ENCODE measurements at regions not wholly inside any gene's neighbourhood (a gene's known extent, or its start where the extent isn't known, plus 50 kb on each side); places are given as distances from the start of the nearest gene placed in this dataset.

- no TSS peak for BruUV-seq (replicated peaks)
- H3K4me3 ChIP-seq (replicated peaks in 1 of 2; ENCODE audit: low read depth in 1 of 2, low read length in 2 of 2): no peak overlapping the region
- no peaks in the 10 kb centered on the region for H3K4me1 ChIP-seq (ENCODE audit: control insufficient read depth in 1 of 2, insufficient read depth in 2 of 2, low read length in 2 of 2)
- CTCF ChIA-PET: no interaction called here
- no peaks in the 10 kb centered on the region for H4K20me1 ChIP-seq (ENCODE audit: insufficient read depth)
- H3K9me2 ChIP-seq (ENCODE audit: insufficient read depth): no peaks in the 10 kb centered on the region
- H3K36me3 ChIP-seq (ENCODE audit: control insufficient read depth in 1 of 2, insufficient read depth in 2 of 2, low read length in 2 of 2): no peaks in the 10 kb centered on the region
- POLR2A ChIA-PET: no interaction called here
- no peak overlapping the region for H3K4me2 ChIP-seq (ENCODE audit: low read length)
- intact Hi-C loops (cut with micrococcal nuclease): no loop called here
- peaks cover 15% of the 10 kb centered on the region; the same call in 1 of the 2 replicates for H3K27me3 ChIP-seq (ENCODE audit: insufficient read depth, low read length)
- H3K79me2 ChIP-seq (ENCODE audit: insufficient read depth, low read length): no peaks in the 10 kb centered on the region
- TF ChIP-seq TCF7L2 (IDR thresholded peaks at IDR 0.05; ENCODE audit: borderline replicate concordance, extremely low read depth, insufficient read depth, insufficient read length): no peak
- TF ChIP-seq, protein P1, sequence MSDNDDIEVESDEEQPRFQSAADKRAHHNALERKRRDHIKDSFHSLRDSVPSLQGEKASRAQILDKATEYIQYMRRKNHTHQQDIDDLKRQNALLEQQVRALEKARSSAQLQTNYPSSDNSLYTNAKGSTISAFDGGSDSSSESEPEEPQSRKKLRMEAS (IDR thresholded peaks at IDR 0.05): no peak
- TF ChIP-seq, protein P2, sequence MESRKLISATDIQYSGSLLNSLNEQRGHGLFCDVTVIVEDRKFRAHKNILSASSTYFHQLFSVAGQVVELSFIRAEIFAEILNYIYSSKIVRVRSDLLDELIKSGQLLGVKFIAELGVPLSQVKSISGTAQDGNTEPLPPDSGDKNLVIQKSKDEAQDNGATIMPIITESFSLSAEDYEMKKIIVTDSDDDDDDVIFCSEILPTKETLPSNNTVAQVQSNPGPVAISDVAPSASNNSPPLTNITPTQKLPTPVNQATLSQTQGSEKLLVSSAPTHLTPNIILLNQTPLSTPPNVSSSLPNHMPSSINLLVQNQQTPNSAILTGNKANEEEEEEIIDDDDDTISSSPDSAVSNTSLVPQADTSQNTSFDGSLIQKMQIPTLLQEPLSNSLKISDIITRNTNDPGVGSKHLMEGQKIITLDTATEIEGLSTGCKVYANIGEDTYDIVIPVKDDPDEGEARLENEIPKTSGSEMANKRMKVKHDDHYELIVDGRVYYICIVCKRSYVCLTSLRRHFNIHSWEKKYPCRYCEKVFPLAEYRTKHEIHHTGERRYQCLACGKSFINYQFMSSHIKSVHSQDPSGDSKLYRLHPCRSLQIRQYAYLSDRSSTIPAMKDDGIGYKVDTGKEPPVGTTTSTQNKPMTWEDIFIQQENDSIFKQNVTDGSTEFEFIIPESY (IDR thresholded peaks at IDR 0.05; ENCODE audit: extremely low read depth, insufficient replicate concordance, low read length): no peak
- TF ChIP-seq EGR1 (IDR thresholded peaks at IDR 0.05; ENCODE audit: low read depth): no peak
- TF ChIP-seq SRF (IDR thresholded peaks at IDR 0.05; ENCODE audit: low read depth): no peak
- no peak overlapping the region for H3K9ac ChIP-seq (ENCODE audit: low read length)
- no peak for ATAC-seq
- no peak for DNase-seq (ENCODE audit: low read depth, low spot score)
- RAD21 ChIA-PET (ENCODE audit: low non-redundant PET in 1 of 2, low total read pairs in 2 of 2, uncharacterized antibody in 2 of 2, unreplicated experiment in 2 of 2): no interaction called here
- no peak overlapping the region for H2AFZ ChIP-seq (ENCODE audit: low read depth, low read length, poor library complexity, severe bottlenecking)
- H3K27ac ChIP-seq (ENCODE audit: low read depth, low read length): no peak overlapping the region
- H3K9me3 ChIP-seq (ENCODE audit: control insufficient read depth in 1 of 2, insufficient read depth in 1 of 2, low read depth in 1 of 2, low read length in 2 of 2): no peaks in the 10 kb centered on the region
Measured at GRCh38 chr22:49180683-49181024, 647.0 kb downstream of the BRD1 start.

GRCh38 chr22:49179886-49180682 lies 647.6 kb downstream of the BRD1 start:
- no peak overlapping the region for H3K4me3 ChIP-seq (replicated peaks in 1 of 2; ENCODE audit: low read depth in 1 of 2, low read length in 2 of 2)
- ATAC-seq: no peak
- H3K36me3 ChIP-seq (ENCODE audit: control insufficient read depth in 1 of 2, insufficient read depth in 2 of 2, low read length in 2 of 2): no peaks in the 10 kb centered on the region
- RAD21 ChIA-PET (ENCODE audit: low non-redundant PET in 1 of 2, low total read pairs in 2 of 2, uncharacterized antibody in 2 of 2, unreplicated experiment in 2 of 2): no interaction called here
- no peak for TF ChIP-seq SP1 (IDR thresholded peaks at IDR 0.05; ENCODE audit: low read depth)
- TF ChIP-seq, protein P2 (IDR thresholded peaks at IDR 0.05; ENCODE audit: extremely low read depth, insufficient replicate concordance, low read length): no peak
- no peak for TF ChIP-seq YY1 (IDR thresholded peaks at IDR 0.05; ENCODE audit: extremely low read depth, insufficient replicate concordance, low read depth, low read length)
- TF ChIP-seq EZH2phosphoT487 (IDR thresholded peaks at IDR 0.05; ENCODE audit: borderline replicate concordance): no peak
- no peak for TF ChIP-seq EGR1 (IDR thresholded peaks at IDR 0.05; ENCODE audit: low read depth)
- H3K9me2 ChIP-seq (ENCODE audit: insufficient read depth): no peaks in the 10 kb centered on the region
- H3K27ac ChIP-seq (ENCODE audit: low read depth, low read length): no peak overlapping the region
- no peak for DNase-seq (ENCODE audit: low read depth, low spot score)
- H3K9ac ChIP-seq (ENCODE audit: low read length): no peak overlapping the region
- H3K79me2 ChIP-seq (ENCODE audit: insufficient read depth, low read length): no peaks in the 10 kb centered on the region
- H2AFZ ChIP-seq (ENCODE audit: low read depth, low read length, poor library complexity, severe bottlenecking): no peak overlapping the region
- POLR2A ChIA-PET: no interaction called here
- peaks cover 11% of the 10 kb centered on the region; the same call in 1 of the 2 replicates for H3K27me3 ChIP-seq (ENCODE audit: insufficient read depth, low read length)
- CTCF ChIA-PET: no interaction called here
- no peaks in the 10 kb centered on the region for H4K20me1 ChIP-seq (ENCODE audit: insufficient read depth)
- no peaks in the 10 kb centered on the region for H3K4me1 ChIP-seq (ENCODE audit: control insufficient read depth in 1 of 2, insufficient read depth in 2 of 2, low read length in 2 of 2)
- no peaks in the 10 kb centered on the region for H3K9me3 ChIP-seq (ENCODE audit: control insufficient read depth in 1 of 2, insufficient read depth in 1 of 2, low read depth in 1 of 2, low read length in 2 of 2)
- no TSS peak for BruUV-seq (replicated peaks)
- H3K4me2 ChIP-seq (ENCODE audit: low read length): no peak overlapping the region
- intact Hi-C loops (cut with micrococcal nuclease): no loop called here
